Adrenal gland (tissue), 9 donors: ENCODE measurements at regions not wholly inside any gene's neighbourhood (a gene's known extent, or its start where the extent isn't known, plus 50 kb on each side); places are given as distances from the start of the nearest gene placed in this dataset.

Source experiments
- DNase-seq, 7 donors: peaks; one replicate each; pipeline ENCODE4 v3.0.0-alpha.2; 2019 to 2020
- H3K27ac ChIP-seq, 5 donors: fragments of 200-600 bp; sonication (generic) in 4 of 5; 1 replicate in 3 of 5; 2 replicates in 2 of 5; pipeline versions ENCODE4 v1.5.1 to v1.8.0; 2016 to 2020; ENCODE audit warnings: mild to moderate bottlenecking in 1 of 5
- H3K27me3 ChIP-seq: fragments of 200-600 bp; 2 replicates; pipeline ENCODE4 v1.8.0; 2021
- H3K36me3 ChIP-seq, 2 donors: fragments of 200-600 bp; replicated peaks in 1 of 2; 1 replicate in 1 of 2; 2 replicates in 1 of 2; pipeline versions ENCODE4 v1.5.1 to v1.8.0; 2018 to 2022
- H3K4me1 ChIP-seq, 2 donors: fragments of 200-600 bp; replicated peaks in 1 of 2; 1 replicate in 1 of 2; 2 replicates in 1 of 2; pipeline versions ENCODE4 v1.5.1 to v1.8.0; 2018 to 2021
- H3K4me3 ChIP-seq, 4 donors: fragments of 200-600 bp; sonication (generic) in 3 of 4; one replicate each; pipeline ENCODE4 v1.5.1; 2016 to 2018
- H3K9me3 ChIP-seq, 3 donors: fragments of 200-600 bp; sonication (generic) in 1 of 3; replicated peaks in 1 of 3; 1 replicate in 2 of 3; 2 replicates in 1 of 3; pipeline versions ENCODE4 v1.5.1 to v1.8.0; 2016 to 2021
- POLR2A ChIP-seq, 2 donors: fragments of 450-650 bp; IDR thresholded peaks; one replicate each; pipeline ENCODE4 v1.6.1; 2017; ENCODE audit warnings: antibody characterized with exemption in 2 of 2, mild to moderate bottlenecking in 2 of 2, moderate library complexity in 1 of 2
- WGBS, 4 donors: extraction: QIAGEN DNeasy Blood & Tissue Kit in 2 of 4; methylation state at CpG; one replicate each; pipeline versions ENCODE4 v1.1.5 to v1.1.7; 2013 to 2017; 5-methylcytosine and 5-hydroxymethylcytosine counted together
- intact Hi-C, 2 donors: fragments of 100-400 bp; cut with DNase I; formaldehyde crosslinking; loops; one replicate each; pipeline versions ENCODE4 v1.14.1 to v1.15.0; 2022 to 2023
- TF ChIP-seq, protein P1 (sequence below), 6 experiments: fragments of 450-650 bp in 4 of 6; fragments of 200-600 bp in 2 of 6; sonication (generic) in 1 of 6; IDR thresholded peaks; 1 replicate in 5 of 6; 2 replicates in 1 of 6; pipeline versions ENCODE4 v1.5.1 to v1.8.0; 2016 to 2021; ENCODE audit warnings: antibody characterized with exemption in 6 of 6, mild to moderate bottlenecking in 2 of 6, moderate library complexity in 1 of 6
- donor health status: healthy with polysubstance abuse.
- donor health status: Bipolar disorder and iron deficiency.
- donor health status: DM: yes; HTN: yes; CAD: no.
- donor health status: DM: no; HTN: no; CAD: no.
- donor health status: DM: no; HTN: no; CAD: no.

DNA sequence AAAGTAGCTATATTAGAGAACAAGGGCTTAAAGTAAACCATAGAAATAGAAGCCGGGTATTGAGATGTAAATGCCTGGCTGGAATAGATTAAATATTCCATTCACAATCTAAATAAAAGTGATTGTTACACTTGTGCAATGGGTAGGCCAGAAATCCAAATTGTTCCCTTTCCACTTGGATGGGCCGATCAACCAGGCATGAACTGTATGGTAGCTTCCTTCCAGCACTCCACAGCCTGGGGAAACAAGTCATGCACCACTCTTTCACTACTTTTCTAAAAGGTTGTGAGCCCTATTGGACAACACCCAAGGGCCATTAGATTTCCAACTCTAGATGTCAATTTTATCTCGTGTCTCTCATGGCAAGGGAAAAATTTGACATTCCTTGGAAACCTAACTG is 407.3 kb upstream of the HSFY2 start:
- no peaks in the 10 kb centered on the region for H3K27me3 ChIP-seq
- no peak for TF ChIP-seq POLR2A (IDR thresholded peaks at IDR 0.05)
- TF ChIP-seq, protein P1, sequence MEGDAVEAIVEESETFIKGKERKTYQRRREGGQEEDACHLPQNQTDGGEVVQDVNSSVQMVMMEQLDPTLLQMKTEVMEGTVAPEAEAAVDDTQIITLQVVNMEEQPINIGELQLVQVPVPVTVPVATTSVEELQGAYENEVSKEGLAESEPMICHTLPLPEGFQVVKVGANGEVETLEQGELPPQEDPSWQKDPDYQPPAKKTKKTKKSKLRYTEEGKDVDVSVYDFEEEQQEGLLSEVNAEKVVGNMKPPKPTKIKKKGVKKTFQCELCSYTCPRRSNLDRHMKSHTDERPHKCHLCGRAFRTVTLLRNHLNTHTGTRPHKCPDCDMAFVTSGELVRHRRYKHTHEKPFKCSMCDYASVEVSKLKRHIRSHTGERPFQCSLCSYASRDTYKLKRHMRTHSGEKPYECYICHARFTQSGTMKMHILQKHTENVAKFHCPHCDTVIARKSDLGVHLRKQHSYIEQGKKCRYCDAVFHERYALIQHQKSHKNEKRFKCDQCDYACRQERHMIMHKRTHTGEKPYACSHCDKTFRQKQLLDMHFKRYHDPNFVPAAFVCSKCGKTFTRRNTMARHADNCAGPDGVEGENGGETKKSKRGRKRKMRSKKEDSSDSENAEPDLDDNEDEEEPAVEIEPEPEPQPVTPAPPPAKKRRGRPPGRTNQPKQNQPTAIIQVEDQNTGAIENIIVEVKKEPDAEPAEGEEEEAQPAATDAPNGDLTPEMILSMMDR (IDR thresholded peaks at IDR 0.05): no peak
- H3K36me3 ChIP-seq: no peaks in the 10 kb centered on the region
- DNase-seq: no peak
- H3K4me1 ChIP-seq: no peaks in the 10 kb centered on the region
- no peak overlapping the region for H3K27ac ChIP-seq
- no peak overlapping the region for H3K4me3 ChIP-seq
- 79 to 83% methylated on average over 3 of the region's 3 CpGs; no CpG with 5 or more reads in 2 of the 4 donors for WGBS, 4 donors
- intact Hi-C loops: no loop called here
- H3K9me3 ChIP-seq: no peaks in the 10 kb centered on the region

DNA sequence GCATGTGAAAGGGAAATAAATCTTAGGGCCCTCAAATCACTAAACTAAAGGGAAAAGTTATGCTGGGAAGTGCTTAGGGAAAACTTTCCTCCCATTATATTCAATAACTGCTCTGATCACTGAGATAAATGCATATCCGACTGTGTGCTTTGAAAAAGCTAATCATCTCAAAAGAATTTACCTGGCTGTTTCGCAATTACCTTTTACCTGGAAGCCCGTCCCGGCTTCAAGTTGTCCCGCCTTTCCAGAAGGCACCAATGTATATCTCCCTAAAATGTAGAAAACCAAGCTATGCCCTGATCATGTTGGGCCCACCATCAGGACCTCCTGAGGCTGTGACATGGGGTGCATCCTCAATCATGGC is 394.6 kb upstream of the HSFY2 start:
- WGBS, 4 donors: 85 to 86% methylated on average over 5 of the region's 5 CpGs; no CpG with 5 or more reads in 2 of the 4 donors
- intact Hi-C loops: no loop called here
- TF ChIP-seq, protein P1 (IDR thresholded peaks at IDR 0.05): no peak
- no peak for TF ChIP-seq POLR2A (IDR thresholded peaks at IDR 0.05)
- Histone ChIP-seq H3K36me3 (no peaks in the 10 kb centered on the region), H3K27ac (no peak overlapping the region), H3K4me3 (no peak overlapping the region), H3K9me3 (no peaks in the 10 kb centered on the region), H3K27me3 (no peaks in the 10 kb centered on the region), H3K4me1 (no peaks in the 10 kb centered on the region)
- no peak for DNase-seq

DNA sequence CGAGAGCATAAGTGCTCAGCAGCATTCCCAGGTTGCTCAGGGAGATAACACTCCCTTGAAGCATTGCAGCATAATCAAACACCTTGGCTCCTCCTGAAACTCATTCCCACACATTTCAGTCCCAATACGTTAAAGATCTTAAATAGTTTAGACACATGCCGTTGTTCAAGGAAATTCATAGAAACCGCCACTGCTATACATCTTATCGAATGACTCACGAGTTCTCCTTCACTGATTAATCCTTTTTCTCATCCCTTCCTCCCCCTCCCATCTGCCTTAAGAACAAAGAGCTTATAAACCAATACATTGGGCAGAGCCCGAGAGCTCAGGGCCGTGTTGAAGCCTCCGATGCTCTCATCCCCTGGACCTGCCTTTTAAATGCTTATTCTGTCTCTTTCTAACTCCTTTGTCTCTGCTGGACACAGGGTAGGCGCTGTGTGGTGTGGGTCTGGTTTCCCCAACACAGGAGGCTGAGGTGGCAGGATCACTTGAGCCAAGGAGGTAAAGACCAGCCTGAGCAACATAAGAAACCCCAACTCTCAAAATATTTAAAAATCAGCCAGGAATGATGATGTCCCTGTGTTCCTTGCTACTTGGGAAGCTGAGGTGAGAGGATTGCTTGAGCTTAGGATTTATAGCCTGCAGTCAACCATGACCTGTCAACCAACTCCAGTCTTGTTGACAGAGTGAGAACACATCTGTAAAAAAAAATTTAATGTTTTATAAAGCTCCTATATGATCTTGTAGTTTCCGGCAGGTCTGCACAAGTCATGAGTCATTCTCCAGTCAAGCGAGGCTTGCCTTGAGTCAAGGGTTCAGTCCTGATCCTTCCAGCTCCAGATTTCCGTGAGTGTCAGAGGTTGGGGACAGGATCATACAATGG is 394.0 kb upstream of the HSFY2 start:
- Histone ChIP-seq H3K27ac (no peak overlapping the region), H3K4me1 (no peaks in the 10 kb centered on the region), H3K9me3 (no peaks in the 10 kb centered on the region), H3K27me3 (no peaks in the 10 kb centered on the region), H3K36me3 (no peaks in the 10 kb centered on the region), H3K4me3 (no peak overlapping the region)
- WGBS, 4 donors: 54 to 72% methylated on average over 13 of the region's 13 CpGs; no CpG with 5 or more reads in 2 of the 4 donors
- no peak for DNase-seq
- TF ChIP-seq, protein P1 (IDR thresholded peaks at IDR 0.05): no peak
- no peak for TF ChIP-seq POLR2A (IDR thresholded peaks at IDR 0.05)
- intact Hi-C loops: no loop called here

DNA sequence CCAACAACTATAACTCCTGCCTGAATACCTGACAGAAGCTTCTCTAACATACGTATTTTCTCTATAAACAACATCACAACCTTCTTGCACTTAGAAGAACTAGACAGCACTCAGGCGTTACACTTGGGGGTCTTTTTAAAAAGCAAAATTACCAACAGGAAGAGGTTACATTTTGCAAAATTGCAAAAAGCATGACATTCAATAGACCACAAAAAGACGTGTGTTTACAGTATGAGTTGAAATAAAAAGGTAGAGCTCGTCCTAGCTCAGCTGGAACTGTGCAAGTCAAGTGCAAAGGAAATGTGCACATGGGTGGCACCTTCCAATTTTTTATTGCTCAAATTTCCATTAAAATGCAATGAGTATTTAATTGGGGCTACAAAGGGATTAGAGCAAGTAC is 375.2 kb upstream of the HSFY2 start:
- H3K4me1 ChIP-seq: no peaks in the 10 kb centered on the region
- no peaks in the 10 kb centered on the region for H3K9me3 ChIP-seq
- no peaks in the 10 kb centered on the region for H3K27me3 ChIP-seq
- no peak for DNase-seq
- H3K27ac ChIP-seq: no peak overlapping the region
- H3K36me3 ChIP-seq: no peaks in the 10 kb centered on the region
- H3K4me3 ChIP-seq: no peak overlapping the region
- WGBS, 4 donors: 53 to 59% methylated on average over 4 of the region's 4 CpGs; no CpG with 5 or more reads in 2 of the 4 donors
- intact Hi-C loops: no loop called here
- no peak for TF ChIP-seq POLR2A (IDR thresholded peaks at IDR 0.05)
- TF ChIP-seq, protein P1 (IDR thresholded peaks at IDR 0.05): no peak
